ENCODE measurements at regions not wholly inside any gene's neighbourhood (a gene's known extent, or its start where the extent isn't known, plus 50 kb on each side); places are given as distances from the start of the nearest gene placed in this dataset.
"Not testable (repeated sequence)": the region's sequence is repeated elsewhere in the genome, so short reads cannot be mapped to it uniquely, and the experiment has no call there.

GRCh38 chr3:20464237-20464636, 278.2 kb upstream of the SGO1 start:
- peaks cover 14 to 31% of the 10 kb centered on the region in 2 donors for H3K9me3 Mint-ChIP-seq
- not testable (repeated sequence) for H3K4me1 Mint-ChIP-seq (ENCODE audit: low read depth in 2 of 2); ATAC-seq (replicated peaks); H3K4me3 Mint-ChIP-seq; DNase-seq; H3K36me3 Mint-ChIP-seq (ENCODE audit: insufficient read depth); H3K27ac Mint-ChIP-seq; H3K27me3 Mint-ChIP-seq

GRCh38 chr3:20462723-20463122, 276.7 kb upstream of the SGO1 start:
- Mint-ChIP-seq H3K4me3 (no peak overlapping the region), H3K36me3 (ENCODE audit: insufficient read depth) (no peaks in the 10 kb centered on the region), H3K27me3 (no peaks in the 10 kb centered on the region), H3K4me1 (ENCODE audit: low read depth in 2 of 2) (no peaks in the 10 kb centered on the region), H3K9me3 (peaks cover 9 to 27% of the 10 kb centered on the region in 2 donors), H3K27ac (no peak overlapping the region)
- DNase-seq (no peak), ATAC-seq (replicated peaks) (no peak)

GRCh38 chr3:20462226-20462625, 276.2 kb upstream of the SGO1 start:
- no peak for ATAC-seq (replicated peaks)
- Mint-ChIP-seq H3K27me3 (no peaks in the 10 kb centered on the region), H3K4me1 (ENCODE audit: low read depth in 2 of 2) (no peaks in the 10 kb centered on the region), H3K27ac (no peak overlapping the region), H3K36me3 (ENCODE audit: insufficient read depth) (no peaks in the 10 kb centered on the region), H3K4me3 (no peak overlapping the region), H3K9me3 (peaks cover 11 to 27% of the 10 kb centered on the region in 2 donors)
- no peak for DNase-seq

GRCh38 chr3:20458994-20459716, 273.1 kb upstream of the SGO1 start:
- Mint-ChIP-seq H3K4me3 (no peak overlapping the region), H3K36me3 (ENCODE audit: insufficient read depth) (no peaks in the 10 kb centered on the region), H3K9me3 (peaks cover 8 to 25% of the 10 kb centered on the region in 2 donors), H3K27me3 (no peaks in the 10 kb centered on the region), H3K4me1 (ENCODE audit: low read depth in 2 of 2) (no peaks in the 10 kb centered on the region), H3K27ac (no peak overlapping the region)
- ATAC-seq (replicated peaks) (no peak), DNase-seq (no peak)

GRCh38 chr3:20456511-20456910, 270.5 kb upstream of the SGO1 start:
- Mint-ChIP-seq H3K27me3 (no peaks in the 10 kb centered on the region), H3K4me1 (ENCODE audit: low read depth in 2 of 2) (no peaks in the 10 kb centered on the region), H3K27ac (no peak overlapping the region), H3K36me3 (ENCODE audit: insufficient read depth) (no peaks in the 10 kb centered on the region), H3K4me3 (no peak overlapping the region), H3K9me3 (peaks cover 7 to 15% of the 10 kb centered on the region in 2 donors)
- no peak for ATAC-seq (replicated peaks)
- DNase-seq: no peak

- no peaks in the 10 kb centered on the region for H3K4me1 Mint-ChIP-seq (ENCODE audit: low read depth in 2 of 2)
- H3K9me3 Mint-ChIP-seq: peaks cover 0 to 7% of the 10 kb centered on the region in 2 donors
- no peak overlapping the region for H3K27ac Mint-ChIP-seq
- H3K4me3 Mint-ChIP-seq: no peak overlapping the region
- ATAC-seq (replicated peaks): no peak
- H3K27me3 Mint-ChIP-seq: no peaks in the 10 kb centered on the region
- H3K36me3 Mint-ChIP-seq (ENCODE audit: insufficient read depth): no peaks in the 10 kb centered on the region
- no peak for DNase-seq
Measured at GRCh38 chr3:20451170-20451569, 265.2 kb upstream of the SGO1 start.

- Mint-ChIP-seq H3K9me3 (peaks cover 0 to 8% of the 10 kb centered on the region in 2 donors), H3K27me3 (no peaks in the 10 kb centered on the region), H3K4me1 (ENCODE audit: low read depth in 2 of 2) (no peaks in the 10 kb centered on the region), H3K4me3 (no peak overlapping the region), H3K27ac (no peak overlapping the region), H3K36me3 (ENCODE audit: insufficient read depth) (no peaks in the 10 kb centered on the region)
- ATAC-seq (replicated peaks) (no peak), DNase-seq (no peak)
Measured at GRCh38 chr3:20450611-20451010, 264.6 kb upstream of the SGO1 start.

- Mint-ChIP-seq H3K4me3 (no peak overlapping the region), H3K36me3 (ENCODE audit: insufficient read depth) (no peaks in the 10 kb centered on the region), H3K4me1 (ENCODE audit: low read depth in 2 of 2) (no peaks in the 10 kb centered on the region), H3K9me3 (peaks cover 0 to 12% of the 10 kb centered on the region in 2 donors), H3K27me3 (no peaks in the 10 kb centered on the region), H3K27ac (no peak overlapping the region)
- ATAC-seq (replicated peaks): no peak
- no peak for DNase-seq
Measured at GRCh38 chr3:20442846-20443245, 256.8 kb upstream of the SGO1 start.

GRCh38 chr3:20427268-20427667, 241.3 kb upstream of the SGO1 start:
- not testable (repeated sequence) for DNase-seq; H3K4me3 Mint-ChIP-seq; H3K4me1 Mint-ChIP-seq (ENCODE audit: low read depth in 2 of 2); H3K36me3 Mint-ChIP-seq (ENCODE audit: insufficient read depth); H3K27me3 Mint-ChIP-seq; ATAC-seq (replicated peaks); H3K27ac Mint-ChIP-seq
- peaks cover 7 to 12% of the 10 kb centered on the region in 2 donors for H3K9me3 Mint-ChIP-seq

- Mint-ChIP-seq H3K4me3 (no peak overlapping the region), H3K4me1 (ENCODE audit: low read depth in 2 of 2) (no peaks in the 10 kb centered on the region), H3K27ac (no peak overlapping the region), H3K36me3 (ENCODE audit: insufficient read depth) (peaks cover 3% of the 10 kb centered on the region), H3K9me3 (peaks cover 5 to 6% of the 10 kb centered on the region in 2 donors), H3K27me3 (no peaks in the 10 kb centered on the region)
- no peak for DNase-seq
- no peak for ATAC-seq (replicated peaks)
Measured at GRCh38 chr3:20425138-20425537, 239.1 kb upstream of the SGO1 start.

GRCh38 chr3:20424086-20424485, 238.1 kb upstream of the SGO1 start:
- peaks cover 3% of the 10 kb centered on the region for H3K36me3 Mint-ChIP-seq (ENCODE audit: insufficient read depth)
- DNase-seq (no peak), ATAC-seq (replicated peaks) (no peak)
- H3K9me3 Mint-ChIP-seq: peaks cover 0 to 3% of the 10 kb centered on the region in 2 donors
- no peak overlapping the region for H3K4me3 Mint-ChIP-seq
- no peaks in the 10 kb centered on the region for H3K27me3 Mint-ChIP-seq
- H3K27ac Mint-ChIP-seq: no peak overlapping the region
- H3K4me1 Mint-ChIP-seq (ENCODE audit: low read depth in 2 of 2): no peaks in the 10 kb centered on the region

GRCh38 chr3:20422391-20422790, 236.4 kb upstream of the SGO1 start:
- Mint-ChIP-seq H3K36me3 (ENCODE audit: insufficient read depth) (peaks cover 3% of the 10 kb centered on the region), H3K9me3 (peaks cover 0 to 3% of the 10 kb centered on the region in 2 donors), H3K4me3 (no peak overlapping the region), H3K4me1 (ENCODE audit: low read depth in 2 of 2) (no peaks in the 10 kb centered on the region), H3K27me3 (no peaks in the 10 kb centered on the region), H3K27ac (no peak overlapping the region)
- ATAC-seq (replicated peaks) (no peak), DNase-seq (no peak)

- no peak for ATAC-seq (replicated peaks)
- no peak for DNase-seq
- Mint-ChIP-seq H3K4me1 (ENCODE audit: low read depth in 2 of 2) (no peaks in the 10 kb centered on the region), H3K9me3 (no peaks in the 10 kb centered on the region), H3K27ac (no peak overlapping the region), H3K4me3 (no peak overlapping the region), H3K36me3 (ENCODE audit: insufficient read depth) (peaks cover 4% of the 10 kb centered on the region), H3K27me3 (no peaks in the 10 kb centered on the region)
Measured at GRCh38 chr3:20417388-20418108, 231.5 kb upstream of the SGO1 start.

GRCh38 chr3:20406611-20407011, 220.6 kb upstream of the SGO1 start:
- no peak for DNase-seq
- ATAC-seq (replicated peaks): no peak
- H3K4me3 Mint-ChIP-seq: no peak overlapping the region
- H3K36me3 Mint-ChIP-seq (ENCODE audit: insufficient read depth): no peaks in the 10 kb centered on the region
- H3K27ac Mint-ChIP-seq: no peak overlapping the region
- H3K9me3 Mint-ChIP-seq: no peaks in the 10 kb centered on the region
- H3K27me3 Mint-ChIP-seq: no peaks in the 10 kb centered on the region
- H3K4me1 Mint-ChIP-seq (ENCODE audit: low read depth in 2 of 2): no peaks in the 10 kb centered on the region
